ENCODE measurements at regions not wholly inside any gene's neighbourhood (a gene's known extent, or its start where the extent isn't known, plus 50 kb on each side); places are given as distances from the start of the nearest gene placed in this dataset.

- DNase-seq (ENCODE audit: low read depth): no peak
Observed at GRCh38 chr12:59839514-59839913, 243.7 kb downstream of the SLC16A7 start.

DNA sequence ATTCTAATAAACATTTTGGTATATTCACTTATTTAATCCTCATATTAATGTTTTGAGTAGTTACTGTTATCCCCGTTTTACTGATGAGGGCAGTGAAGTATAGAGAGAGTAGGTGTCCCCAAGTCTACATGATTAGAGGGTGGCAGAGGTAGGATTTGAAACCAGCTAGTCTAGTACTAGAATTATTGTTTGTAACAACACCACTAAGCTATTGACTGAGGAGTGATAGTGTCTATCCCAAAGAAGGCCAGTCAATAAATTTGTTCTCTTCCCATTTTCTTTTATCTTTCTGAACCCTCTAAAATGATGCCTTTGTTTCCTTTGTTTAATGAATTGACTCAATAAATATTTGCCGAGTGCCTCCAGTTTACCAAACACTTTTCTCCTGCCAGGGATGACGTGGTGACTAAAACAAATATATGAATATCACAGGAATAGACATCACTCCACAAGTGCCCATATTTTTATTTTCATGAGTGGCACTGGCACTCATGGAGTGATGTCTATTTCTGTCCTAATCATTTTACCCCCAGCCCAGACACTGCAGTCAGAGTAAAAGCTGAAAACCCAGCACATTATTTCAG is 247.5 kb downstream of the SLC16A7 start:
- no peak for DNase-seq (ENCODE audit: low read depth)

- no peak for DNase-seq (ENCODE audit: low read depth)
Observed at GRCh38 chr12:59844750-59845149, 248.9 kb downstream of the SLC16A7 start.

- no peak for DNase-seq (ENCODE audit: low read depth)
Observed at GRCh38 chr12:59845293-59845692, 249.5 kb downstream of the SLC16A7 start.

- DNase-seq (ENCODE audit: low read depth): no peak
Observed at GRCh38 chr12:59847127-59847526, 251.3 kb downstream of the SLC16A7 start.

DNA sequence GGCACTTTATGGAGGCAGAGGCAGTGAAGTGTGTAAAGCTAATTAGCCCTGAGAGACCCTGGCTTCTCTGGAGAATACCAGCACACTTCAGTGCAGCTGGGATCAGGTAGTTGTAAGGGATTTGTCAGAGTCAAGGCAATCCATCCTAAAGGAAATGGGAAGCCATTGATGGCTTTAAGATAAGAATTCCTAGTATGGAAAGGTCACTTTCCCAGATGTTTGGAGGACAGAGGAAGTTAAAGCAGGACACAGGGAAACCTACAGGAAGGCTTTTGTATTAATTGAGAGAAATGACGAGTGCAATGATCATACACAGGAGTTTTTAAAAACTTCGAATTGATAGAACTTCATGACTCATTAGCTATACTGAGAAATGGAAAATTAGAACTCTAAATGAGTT is 254.4 kb downstream of the SLC16A7 start:
- DNase-seq (ENCODE audit: low read depth): no peak

DNA sequence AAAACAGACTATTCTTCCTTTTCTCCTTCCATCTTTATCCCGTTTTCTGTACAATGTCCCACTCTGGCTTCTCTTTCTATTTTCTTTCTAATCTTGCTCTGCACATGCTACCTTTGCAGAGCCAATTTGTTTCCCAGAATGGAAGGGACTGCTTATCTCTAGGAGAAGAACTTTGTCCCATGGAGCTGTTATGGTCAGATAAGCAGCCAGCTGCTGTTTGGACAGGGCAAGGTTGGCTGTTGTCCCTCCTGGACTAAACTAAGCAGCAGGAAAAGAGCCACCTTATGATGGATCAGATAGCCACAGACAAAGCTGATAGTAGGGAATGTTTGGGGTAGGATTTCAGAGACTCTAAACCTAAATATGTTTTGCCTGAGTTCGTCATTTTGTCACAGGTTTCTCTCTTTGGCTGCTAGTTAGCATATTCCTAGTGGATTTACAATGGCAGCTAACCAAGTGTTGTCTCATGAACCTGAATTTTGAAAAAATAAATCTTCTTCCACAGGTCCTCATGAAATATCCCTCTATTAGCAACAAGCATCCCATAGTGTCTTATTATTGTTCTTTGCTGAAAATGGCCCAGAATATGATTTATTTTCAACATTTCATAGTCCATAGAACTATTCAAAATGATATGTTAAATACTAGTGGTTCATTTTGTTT is 262.8 kb downstream of the SLC16A7 start:
- peak; percentile 41 for DNase-seq (ENCODE audit: low read depth)

DNA sequence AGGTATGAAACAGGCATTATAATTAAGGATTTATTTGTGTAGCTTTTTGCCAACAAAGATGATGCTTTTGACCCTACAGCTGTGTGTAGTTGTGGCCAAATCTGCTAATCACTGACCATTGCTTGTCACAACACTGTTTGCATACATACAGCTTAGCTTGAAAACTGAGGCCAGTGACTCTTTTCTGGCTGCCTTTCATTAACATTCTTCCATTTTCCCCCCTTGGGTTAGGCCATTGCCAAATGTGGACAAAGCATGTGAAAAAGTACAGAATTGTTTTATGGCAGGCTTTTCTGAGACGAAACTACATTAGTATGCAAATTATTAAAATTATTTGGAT is 263.3 kb downstream of the SLC16A7 start:
- DNase-seq (ENCODE audit: low read depth): peak; percentile 67

DNA sequence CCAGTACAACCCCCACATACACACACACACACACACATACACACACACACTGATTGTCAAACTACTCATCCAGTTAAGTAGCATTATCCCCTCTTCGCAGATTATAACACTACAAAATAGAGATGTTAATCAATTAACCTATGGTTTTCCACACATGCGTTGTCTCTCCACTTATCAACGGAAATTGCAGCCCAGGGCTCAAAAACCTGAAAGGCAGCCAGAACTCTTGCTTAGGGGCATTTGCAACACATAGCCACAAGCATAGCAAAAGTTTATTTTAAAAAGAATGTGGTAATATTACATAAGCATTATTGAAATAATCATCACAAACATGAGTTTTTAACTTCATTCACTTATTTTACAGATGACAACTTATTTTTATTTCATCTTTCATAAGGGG is 265.8 kb downstream of the SLC16A7 start:
- no peak for DNase-seq (ENCODE audit: low read depth)

- no peak for DNase-seq (ENCODE audit: low read depth)
Observed at GRCh38 chr12:59867055-59867454, 271.2 kb downstream of the SLC16A7 start.

- DNase-seq (ENCODE audit: low read depth): no peak
Observed at GRCh38 chr12:59867689-59868088, 271.9 kb downstream of the SLC16A7 start.

GRCh38 chr12:59871779-59872178 is 275.9 kb downstream of the SLC16A7 start:
- DNase-seq (ENCODE audit: low read depth): no peak

GRCh38 chr12:59873136-59873535 is 277.3 kb downstream of the SLC16A7 start:
- DNase-seq (ENCODE audit: low read depth): no peak

DNA sequence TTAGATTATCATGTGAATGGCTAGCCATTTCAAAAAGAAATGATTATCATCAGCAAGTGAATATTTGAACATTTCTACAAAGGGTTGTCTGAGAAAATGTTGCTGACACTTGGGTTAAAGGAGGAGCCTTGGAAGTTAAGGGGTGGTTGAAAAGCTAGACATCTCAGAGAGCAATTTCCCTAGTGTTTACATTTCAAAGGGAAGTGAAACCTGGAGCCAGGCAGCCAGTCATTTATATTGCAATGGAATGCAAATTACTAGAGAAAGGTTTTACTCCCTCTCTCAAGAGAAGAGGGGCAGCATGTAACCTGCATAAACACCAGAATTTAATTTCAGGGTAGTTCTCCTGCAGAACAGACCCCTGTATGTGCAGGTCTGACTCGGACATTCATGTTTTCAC is 279.0 kb downstream of the SLC16A7 start:
- no peak for DNase-seq (ENCODE audit: low read depth)

- no peak for DNase-seq (ENCODE audit: low read depth)
Observed at GRCh38 chr12:59886131-59886733, 290.4 kb downstream of the SLC16A7 start.

DNA sequence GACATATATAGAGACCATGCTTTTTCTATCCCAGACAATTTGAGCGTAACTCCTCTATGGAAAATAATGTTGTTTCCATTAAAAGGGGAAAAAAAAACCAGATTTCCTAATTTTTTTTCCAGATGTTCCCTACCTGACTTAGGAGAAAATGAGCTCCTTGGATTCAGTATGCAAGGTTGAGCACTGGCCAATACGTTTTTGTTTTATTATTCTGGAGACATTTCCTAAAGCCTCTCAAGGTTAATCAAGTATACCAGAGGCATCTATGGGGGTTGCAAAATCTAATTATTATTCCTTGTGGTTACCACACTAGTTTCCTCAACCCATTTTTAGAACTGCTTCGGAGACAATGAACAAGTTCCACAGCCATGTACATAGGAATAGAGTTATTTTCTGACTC is 291.3 kb downstream of the SLC16A7 start:
- no peak for DNase-seq (ENCODE audit: low read depth)

DNA sequence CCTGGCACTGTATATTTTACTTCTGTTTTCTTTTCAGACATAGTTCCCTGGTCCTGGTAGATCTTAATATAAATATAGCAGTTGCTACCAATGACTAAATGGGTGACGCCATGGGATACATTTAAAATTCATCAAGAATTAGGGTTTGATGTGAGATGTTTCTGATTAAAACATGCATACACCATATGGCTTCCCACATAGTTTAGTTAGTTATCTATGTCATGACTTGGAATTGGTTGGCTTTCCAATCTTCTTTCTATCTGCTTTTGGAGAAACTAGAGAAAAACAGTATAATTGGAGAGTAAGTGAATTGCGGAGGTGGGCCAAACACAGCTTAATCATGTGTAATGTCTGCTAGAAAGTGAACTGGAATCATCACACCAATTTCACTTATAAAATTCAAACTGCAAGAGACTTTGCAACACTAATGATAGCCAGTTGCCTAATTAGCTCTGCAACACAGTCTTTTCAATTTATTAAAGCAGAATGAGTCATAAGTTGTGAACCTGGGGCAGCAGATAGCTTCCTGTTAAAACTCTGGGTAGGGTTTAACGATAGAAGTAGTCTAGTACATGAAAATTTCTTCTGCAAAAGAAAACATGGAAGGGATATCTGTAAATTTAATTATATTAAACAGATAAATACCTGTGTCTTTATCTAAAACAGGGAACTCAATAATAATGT is 295.2 kb downstream of the SLC16A7 start:
- DNase-seq (ENCODE audit: low read depth): no peak

DNA sequence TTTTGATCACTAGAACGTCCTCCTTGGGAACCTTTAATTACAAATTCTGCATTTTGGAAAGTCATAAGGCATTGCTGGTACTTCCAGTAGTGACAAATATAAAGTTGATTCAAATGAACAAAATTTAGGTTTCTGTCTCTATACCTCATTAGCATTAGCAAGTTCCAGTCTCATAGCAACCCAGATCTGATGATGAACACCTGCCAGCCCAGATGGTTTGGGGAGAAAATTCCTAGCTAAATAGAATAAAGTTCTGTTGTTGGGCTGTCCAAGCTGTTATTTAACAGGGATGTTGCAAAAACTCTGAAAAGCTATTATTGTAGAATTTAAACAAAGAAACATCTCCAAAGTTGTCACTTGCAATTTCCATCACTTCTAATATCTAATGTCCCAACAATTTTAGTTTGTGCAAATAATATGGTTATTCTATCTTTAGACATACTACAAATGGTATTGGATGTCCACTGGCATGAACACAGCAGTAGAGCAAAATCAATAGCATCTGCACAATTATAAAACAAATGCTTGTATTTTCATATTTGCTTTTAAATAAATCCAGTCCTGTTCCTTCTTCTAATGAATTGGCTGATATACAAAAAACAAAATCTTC is 299.4 kb downstream of the SLC16A7 start:
- DNase-seq (ENCODE audit: low read depth): no peak

- DNase-seq (ENCODE audit: low read depth): no peak
Observed at GRCh38 chr12:59904874-59905521, 309.2 kb downstream of the SLC16A7 start.

GRCh38 chr12:59911516-59911915 is 315.7 kb downstream of the SLC16A7 start:
- DNase-seq (ENCODE audit: low read depth): no peak

DNA sequence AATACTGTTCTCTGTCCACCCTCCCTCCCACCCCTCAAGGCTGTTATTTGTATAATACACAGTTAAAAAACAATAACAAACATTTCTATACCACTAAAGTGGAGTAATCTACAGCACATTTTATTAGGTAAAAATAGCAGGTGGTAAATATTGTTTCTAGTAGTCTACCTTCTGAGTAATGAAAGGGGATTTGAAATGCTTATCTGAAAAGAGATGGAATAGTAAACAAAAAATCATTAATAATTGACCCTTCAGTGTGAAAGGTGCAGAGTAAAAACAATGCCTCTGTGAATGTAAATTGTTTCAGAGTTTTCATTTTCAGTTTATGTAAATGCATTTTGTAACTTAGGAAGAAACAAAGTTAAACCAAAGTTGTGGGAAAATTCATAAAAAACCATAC is 321.2 kb downstream of the SLC16A7 start:
- DNase-seq (ENCODE audit: low read depth): no peak

DNA sequence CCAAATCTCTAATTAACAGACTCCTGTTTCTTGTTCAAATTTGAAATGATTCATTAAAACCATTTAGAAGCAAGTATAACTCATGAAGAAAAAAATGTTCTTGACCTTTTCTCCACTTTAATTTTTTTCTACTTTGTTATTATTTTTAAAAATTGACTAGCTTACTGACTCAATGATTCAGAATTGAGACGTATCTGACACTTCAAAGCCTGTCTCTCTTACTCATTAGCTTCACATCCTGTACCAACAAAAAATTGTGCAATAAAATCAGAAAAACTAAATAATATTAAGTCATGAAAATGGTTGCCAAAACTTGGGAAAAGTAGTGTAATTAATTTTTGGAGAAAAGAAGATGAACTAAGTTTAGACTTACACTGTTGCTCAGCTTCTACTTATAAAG is 331.2 kb downstream of the SLC16A7 start:
- no peak for DNase-seq (ENCODE audit: low read depth)
